ENCODE measurements at regions not wholly inside any gene's neighbourhood (a gene's known extent, or its start where the extent isn't known, plus 50 kb on each side); places are given as distances from the start of the nearest gene placed in this dataset.

- H3K79me1 ChIP-seq (ENCODE audit: low read length), result no peaks in the 10 kb centered on the region
- H2BK15ac ChIP-seq (replicated peaks; ENCODE audit: low read depth), result no peak overlapping the region
- H3K4me2 ChIP-seq (ENCODE audit: low read length), result no peak overlapping the region
- H2AK5ac ChIP-seq (ENCODE audit: low read length), result no peak overlapping the region
- H3K27ac ChIP-seq (ENCODE audit: low read depth, low read length), result no peak overlapping the region
- no peak overlapping the region for H4K5ac ChIP-seq (ENCODE audit: low read length)
- H3K4me1 ChIP-seq (ENCODE audit: control insufficient read depth, low read depth, low read length), result no peaks in the 10 kb centered on the region
- H3K56ac ChIP-seq (ENCODE audit: low read length), result no peak overlapping the region
- no peak overlapping the region for H3K4ac ChIP-seq (ENCODE audit: low read depth, low read length)
- H4K8ac ChIP-seq (ENCODE audit: low read depth, low read length), result no peak overlapping the region
- no peaks in the 10 kb centered on the region for H3K79me2 ChIP-seq (ENCODE audit: control insufficient read depth, insufficient read depth, low read length)
- H3K27me3 ChIP-seq (ENCODE audit: insufficient read depth, low read length, poor library complexity), result no peaks in the 10 kb centered on the region
- no peak overlapping the region for H3K18ac ChIP-seq (ENCODE audit: low read length)
- H3K9ac ChIP-seq (ENCODE audit: low read length), result no peak overlapping the region
- H2BK5ac ChIP-seq (ENCODE audit: low read length), result no peak overlapping the region
- H3K36me3 ChIP-seq (ENCODE audit: control insufficient read depth, insufficient read depth, low read length), result no peaks in the 10 kb centered on the region
- no CpG with 5 or more reads among the region's 9 CpGs for WGBS (ENCODE audit: extremely low coverage, insufficient coverage, low lambda C conversion rate)
- no peak overlapping the region for H2BK120ac ChIP-seq (ENCODE audit: low read depth, low read length)
- DNase-seq, result no peak
- H3K4me3 ChIP-seq (ENCODE audit: low read length), result no peak overlapping the region
- H3K23ac ChIP-seq (ENCODE audit: low read length), result no peak overlapping the region
Measured at GRCh38 chr3:113340785-113341184, 100.5 kb downstream of the CFAP44 start.

- H3K27me3 ChIP-seq (ENCODE audit: insufficient read depth, low read length, poor library complexity), result no peaks in the 10 kb centered on the region
- H3K23ac ChIP-seq (ENCODE audit: low read length), result no peak overlapping the region
- H3K79me2 ChIP-seq (ENCODE audit: control insufficient read depth, insufficient read depth, low read length), result no peaks in the 10 kb centered on the region
- H3K4ac ChIP-seq (ENCODE audit: low read depth, low read length), result no peak overlapping the region
- no peak overlapping the region for H3K27ac ChIP-seq (ENCODE audit: low read depth, low read length)
- no peak overlapping the region for H3K4me3 ChIP-seq (ENCODE audit: low read length)
- H3K79me1 ChIP-seq (ENCODE audit: low read length), result no peaks in the 10 kb centered on the region
- H3K56ac ChIP-seq (ENCODE audit: low read length), result no peak overlapping the region
- H4K8ac ChIP-seq (ENCODE audit: low read depth, low read length), result no peak overlapping the region
- H2BK120ac ChIP-seq (ENCODE audit: low read depth, low read length), result no peak overlapping the region
- H3K18ac ChIP-seq (ENCODE audit: low read length), result no peak overlapping the region
- no peaks in the 10 kb centered on the region for H3K4me1 ChIP-seq (ENCODE audit: control insufficient read depth, low read depth, low read length)
- H3K36me3 ChIP-seq (ENCODE audit: control insufficient read depth, insufficient read depth, low read length), result no peaks in the 10 kb centered on the region
- H4K5ac ChIP-seq (ENCODE audit: low read length), result no peak overlapping the region
- peak; percentile 26 for DNase-seq
- no peak overlapping the region for H2AK5ac ChIP-seq (ENCODE audit: low read length)
- H3K4me2 ChIP-seq (ENCODE audit: low read length), result no peak overlapping the region
- H3K9ac ChIP-seq (ENCODE audit: low read length), result no peak overlapping the region
- no peak overlapping the region for H2BK5ac ChIP-seq (ENCODE audit: low read length)
- H2BK15ac ChIP-seq (replicated peaks; ENCODE audit: low read depth), result no peak overlapping the region
- WGBS (ENCODE audit: extremely low coverage, insufficient coverage, low lambda C conversion rate), result no CpG with 5 or more reads among the region's 9 CpGs
Measured at GRCh38 chr3:113339616-113340244, 101.6 kb downstream of the CFAP44 start.
